Spleen (tissue), 11 donors: ENCODE measurements at regions not wholly inside any gene's neighbourhood (a gene's known extent, or its start where the extent isn't known, plus 50 kb on each side); places are given as distances from the start of the nearest gene placed in this dataset.

ENCODE experiments used
- DNase-seq: peaks from one replicate; pipeline ENCODE4 v3.0.0-alpha.2; 2020
- H3K27ac ChIP-seq, 8 donors: fragments of 200-600 bp; sonication (generic) in 7 of 8; 1 replicate in 4 of 8; 2 replicates in 4 of 8; pipeline versions ENCODE4 v1.5.0 to v1.8.0; 2016 to 2021; ENCODE audit warnings: inconsistent platforms in 4 of 8, mild to moderate bottlenecking in 4 of 8, moderate library complexity in 1 of 8
- H3K27me3 ChIP-seq, 7 donors: fragments of 200-600 bp; sonication (generic) in 6 of 7; replicated peaks in 1 of 7; 1 replicate in 4 of 7; 2 replicates in 3 of 7; pipeline versions ENCODE4 v1.5.0 to v1.8.0; 2016 to 2021; ENCODE audit warnings: inconsistent platforms in 3 of 7, mild to moderate bottlenecking in 1 of 7
- H3K36me3 ChIP-seq, 6 donors: fragments of 200-600 bp; sonication (generic) in 5 of 6; 1 replicate in 4 of 6; 2 replicates in 2 of 6; pipeline versions ENCODE4 v1.5.0 to v1.8.0; 2016 to 2021; ENCODE audit warnings: inconsistent platforms in 2 of 6
- H3K4me1 ChIP-seq, 6 donors: fragments of 200-600 bp; sonication (generic) in 5 of 6; 1 replicate in 3 of 6; 2 replicates in 3 of 6; pipeline versions ENCODE4 v1.5.0 to v1.8.0; 2016 to 2021; ENCODE audit warnings: inconsistent platforms in 3 of 6
- H3K4me3 ChIP-seq, 8 donors: fragments of 200-600 bp; sonication (generic) in 7 of 8; 1 replicate in 4 of 8; 2 replicates in 4 of 8; pipeline versions ENCODE4 v1.5.0 to v1.8.0; 2016 to 2021; ENCODE audit warnings: inconsistent platforms in 4 of 8, mild to moderate bottlenecking in 4 of 8, moderate library complexity in 2 of 8
- H3K9me3 ChIP-seq, 8 donors: fragments of 200-600 bp; sonication (generic) in 7 of 8; 1 replicate in 4 of 8; 2 replicates in 4 of 8; pipeline versions ENCODE4 v1.5.0 to v1.8.0; 2016 to 2021; ENCODE audit warnings: inconsistent platforms in 4 of 8
- CTCF ChIP-seq, 11 experiments: fragments of 200-600 bp in 7 of 11; fragments of 450-650 bp in 4 of 11; sonication (generic) in 4 of 11; IDR thresholded peaks in 8 of 11; conservative IDR thresholded peaks in 3 of 11; 1 replicate in 7 of 11; 2 replicates in 4 of 11; pipeline versions ENCODE4 v1.4.0 to v1.8.0; 2016 to 2021; ENCODE audit warnings: antibody characterized with exemption in 11 of 11, inconsistent platforms in 4 of 11, mild to moderate bottlenecking in 1 of 11
- POLR2A ChIP-seq, 3 donors: fragments of 450-650 bp; IDR thresholded peaks; one replicate each; pipeline ENCODE4 v1.5.1; 2017; ENCODE audit warnings: antibody characterized with exemption in 3 of 3, mild to moderate bottlenecking in 1 of 3
- POLR2AphosphoS5 ChIP-seq, 3 donors: sonication (generic); formaldehyde crosslinking; IDR thresholded peaks; one replicate each; pipeline ENCODE4 v1.5.1; 2017; ENCODE audit warnings: antibody characterized with exemption in 3 of 3
- WGBS, 5 donors: extraction: QIAGEN DNeasy Blood & Tissue Kit in 3 of 5; methylation state at CpG; one replicate each; pipeline versions ENCODE4 v1.1.5 to v1.1.7; 2013 to 2018; 5-methylcytosine and 5-hydroxymethylcytosine counted together
- intact Hi-C: fragments of 100-400 bp; cut with DNase I; formaldehyde crosslinking; loops from one replicate; pipeline ENCODE4 v1.15.0; 2023; ENCODE audit warnings: low total_unique reads
- donor health status: healthy with polysubstance abuse.
- donor health status: DM: no; HTN: no; CAD: no; lungs with moderate emphysema.
- donor health status: DM: no; HTN: no; CAD: no.
- donor health status: Bipolar disorder and iron deficiency.
- donor health status: healthy.
- donor health status: DM: no; HTN: no; CAD: no.
- donor health status: DM: yes; HTN: yes; CAD: no.

GRCh38 chr5:18745988-18746615, 1111.8 kb downstream of the TAF11L14 start:
- intact Hi-C loops, result no loop called here
- WGBS, 5 donors, result 6 to 22% (median 13%) methylated on average over 9 of the region's 9 CpGs
- Histone ChIP-seq H3K27ac (peak overlapping the region; percentile 73 to 91 (median 88)), H3K27me3 (no peaks in the 10 kb centered on the region), H3K9me3 (no peaks in the 10 kb centered on the region), H3K4me1 (peaks cover 17 to 58% (median 45%) of the 10 kb centered on the region in 6 donors), H3K4me3 (peak overlapping the region; percentile 61 to 85 (median 70)), H3K36me3 (no peaks in the 10 kb centered on the region)
- TF ChIP-seq CTCF (IDR thresholded peaks at IDR 0.05 in 8 of 11, conservative IDR thresholded peaks at IDR 0.05 in 3 of 11) (no peak), POLR2AphosphoS5 (IDR thresholded peaks at IDR 0.05) (no peak), POLR2A (IDR thresholded peaks at IDR 0.05) (no peak)
- peak; percentile 72 for DNase-seq

- no peak overlapping the region for H3K27ac ChIP-seq
These were observed 1115.5 kb downstream of the TAF11L14 start for GRCh38 chr5:18749763-18750162.

GRCh38 chr5:18752317-18752716, 1118.1 kb downstream of the TAF11L14 start:
- WGBS, 5 donors, result 67 to 78% (median 70%) methylated on average over 1 of the region's 1 CpG
- no peak for DNase-seq
- Histone ChIP-seq H3K36me3 (no peaks in the 10 kb centered on the region), H3K9me3 (no peaks in the 10 kb centered on the region), H3K27me3 (no peaks in the 10 kb centered on the region), H3K4me1 (no peaks in the 10 kb centered on the region), H3K4me3 (no peak overlapping the region), H3K27ac (no peak overlapping the region)
- intact Hi-C loops, result no loop called here
- TF ChIP-seq POLR2A (IDR thresholded peaks at IDR 0.05), result no peak
- TF ChIP-seq CTCF (IDR thresholded peaks at IDR 0.05 in 8 of 11, conservative IDR thresholded peaks at IDR 0.05 in 3 of 11), result no peak
- TF ChIP-seq POLR2AphosphoS5 (IDR thresholded peaks at IDR 0.05), result no peak

More at GRCh38 chr5:18749763-18750162, 1115.5 kb downstream of the TAF11L14 start:
- 70 to 78% (median 74%) methylated on average over 4 of the region's 4 CpGs for WGBS, 5 donors
- TF ChIP-seq POLR2AphosphoS5 (IDR thresholded peaks at IDR 0.05) (no peak), POLR2A (IDR thresholded peaks at IDR 0.05) (no peak), CTCF (IDR thresholded peaks at IDR 0.05 in 8 of 11, conservative IDR thresholded peaks at IDR 0.05 in 3 of 11) (no peak)
- Histone ChIP-seq H3K27me3 (no peaks in the 10 kb centered on the region), H3K9me3 (no peaks in the 10 kb centered on the region), H3K4me3 (no peak overlapping the region), H3K4me1 (peaks cover 0 to 22% (median 11%) of the 10 kb centered on the region in 6 donors), H3K36me3 (no peaks in the 10 kb centered on the region)
- intact Hi-C loops, result no loop called here
- peak; percentile 27 for DNase-seq

- no peak for TF ChIP-seq POLR2AphosphoS5 (IDR thresholded peaks at IDR 0.05)
- no peak for TF ChIP-seq POLR2A (IDR thresholded peaks at IDR 0.05)
- TF ChIP-seq CTCF (IDR thresholded peaks at IDR 0.05 in 8 of 11, conservative IDR thresholded peaks at IDR 0.05 in 3 of 11), result no peak
- Histone ChIP-seq H3K9me3 (no peaks in the 10 kb centered on the region), H3K36me3 (no peaks in the 10 kb centered on the region), H3K27ac (no peak overlapping the region), H3K4me1 (no peaks in the 10 kb centered on the region), H3K4me3 (no peak overlapping the region), H3K27me3 (no peaks in the 10 kb centered on the region)
- DNase-seq, result peak; percentile 27
- intact Hi-C loops, result no loop called here
- WGBS, 5 donors, result 93 to 97% (median 94%) methylated on average over 3 of the region's 3 CpGs
These were observed 1119.9 kb downstream of the TAF11L14 start for GRCh38 chr5:18754201-18754600.
